CD14-positive monocyte (primary cell): ENCODE measurements at regions not wholly inside any gene's neighbourhood (a gene's known extent, or its start where the extent isn't known, plus 50 kb on each side); places are given as distances from the start of the nearest gene placed in this dataset.
"Not testable (repeated sequence)": the region's sequence is repeated elsewhere in the genome, so short reads cannot be mapped to it uniquely, and the experiment has no call there.

Source experiments
- DNase-seq, 3 donors: peaks; one replicate each; pipeline ENCODE4 v3.0.0-alpha.2; 2011 to 2022
- H2AFZ ChIP-seq: 2 replicates; pipeline ENCODE4 v1.6.0; 2012; ENCODE audit warnings: mild to moderate bottlenecking, low read depth, low read length, inconsistent platforms; ENCODE audit not compliant: insufficient read depth, poor library complexity, severe bottlenecking
- H3K27ac ChIP-seq, 2 donors: 1 replicate in 1 of 2; 2 replicates in 1 of 2; pipeline ENCODE4 v1.5.1; 2012 to 2013; ENCODE audit warnings: low read length in 2 of 2, control low read depth in 1 of 2, inconsistent platforms in 1 of 2, low read depth in 1 of 2, mild to moderate bottlenecking in 1 of 2
- H3K27me3 ChIP-seq, 2 donors: one replicate each; pipeline versions ENCODE4 v1.6.0 to v1.6.1; 2011 to 2013; ENCODE audit warnings: low read length in 2 of 2; ENCODE audit not compliant: control insufficient read depth in 2 of 2, insufficient read depth in 2 of 2
- H3K36me3 ChIP-seq, 2 donors: replicated peaks in 1 of 2; 1 replicate in 1 of 2; 2 replicates in 1 of 2; pipeline versions ENCODE4 v1.5.1 to v1.6.1; 2012 to 2013; ENCODE audit warnings: low read length in 2 of 2, control low read depth in 1 of 2, inconsistent platforms in 1 of 2, mild to moderate bottlenecking in 1 of 2; ENCODE audit not compliant: insufficient read depth in 2 of 2, control insufficient read depth in 1 of 2
- H3K4me1 ChIP-seq, 2 donors: 1 replicate in 1 of 2; 2 replicates in 1 of 2; pipeline versions ENCODE4 v1.5.1 to v1.6.1; 2012 to 2013; ENCODE audit warnings: low read length in 2 of 2, control low read depth in 1 of 2, inconsistent platforms in 1 of 2, mild to moderate bottlenecking in 1 of 2, moderate library complexity in 1 of 2; ENCODE audit not compliant: insufficient read depth in 2 of 2, control insufficient read depth in 1 of 2
- H3K4me2 ChIP-seq: replicated peaks from 2 replicates; pipeline ENCODE3; 2012; ENCODE audit warnings: low read length, moderate library complexity, mild to moderate bottlenecking; ENCODE audit not compliant: poor library complexity, severe bottlenecking; ENCODE audit errors: extremely low read depth
- H3K4me3 ChIP-seq, 3 experiments: fragments of 200-600 bp in 1 of 3; sonication (generic) in 1 of 3; replicated peaks in 1 of 3; 1 replicate in 2 of 3; 2 replicates in 1 of 3; pipeline ENCODE4 v1.5.1; 2011 to 2013; ENCODE audit warnings: low read length in 3 of 3, mild to moderate bottlenecking in 3 of 3, control low read depth in 2 of 3, low read depth in 2 of 3, inconsistent platforms in 1 of 3, moderate library complexity in 1 of 3
- H3K79me2 ChIP-seq: 2 replicates; pipeline ENCODE4 v1.6.0; 2012; ENCODE audit warnings: mild to moderate bottlenecking, control low read depth, inconsistent platforms, low read length, moderate library complexity; ENCODE audit not compliant: insufficient read depth
- H3K9ac ChIP-seq: 2 replicates; pipeline ENCODE4 v1.6.0; 2017; ENCODE audit warnings: low read length, mild to moderate bottlenecking; ENCODE audit not compliant: insufficient read depth, poor library complexity, severe bottlenecking
- H3K9me3 ChIP-seq, 2 donors: replicated peaks in 1 of 2; 1 replicate in 1 of 2; 2 replicates in 1 of 2; pipeline versions ENCODE4 v1.5.1 to v1.6.1; 2012 to 2013; ENCODE audit warnings: low read length in 2 of 2, control low read depth in 1 of 2; ENCODE audit not compliant: control insufficient read depth in 1 of 2, insufficient read depth in 1 of 2
- H4K20me1 ChIP-seq: 2 replicates; pipeline ENCODE4 v1.6.0; 2012; ENCODE audit warnings: mild to moderate bottlenecking, low read length, control low read depth, moderate library complexity; ENCODE audit not compliant: insufficient read depth
- H3K27ac Mint-ChIP-seq, 7 donors: one replicate each; pipeline ENCODE4 v1.8.0; 2020; ENCODE audit warnings: mild to moderate bottlenecking in 7 of 7, mixed read lengths in 7 of 7, moderate library complexity in 6 of 7, inconsistent platforms in 2 of 7
- H3K27me3 Mint-ChIP-seq, 3 donors: one replicate each; pipeline ENCODE4 v1.8.0; 2021 to 2022; ENCODE audit warnings: low read depth in 3 of 3, mild to moderate bottlenecking in 3 of 3, mixed read lengths in 3 of 3, moderate library complexity in 3 of 3, inconsistent platforms in 1 of 3
- H3K36me3 Mint-ChIP-seq, 2 donors: one replicate each; pipeline ENCODE4 v1.8.0; 2020; ENCODE audit warnings: mixed read lengths in 2 of 2, inconsistent platforms in 1 of 2, mild to moderate bottlenecking in 1 of 2
- H3K4me1 Mint-ChIP-seq: one replicate; pipeline ENCODE4 v1.8.0; 2020; ENCODE audit warnings: mild to moderate bottlenecking, mixed read lengths
- H3K4me3 Mint-ChIP-seq, 2 donors: one replicate each; pipeline ENCODE4 v1.8.0; 2020; ENCODE audit warnings: mild to moderate bottlenecking in 2 of 2, mixed read lengths in 2 of 2, moderate library complexity in 1 of 2
- H3K9me3 Mint-ChIP-seq, 7 donors: one replicate each; pipeline ENCODE4 v1.8.0; 2020 to 2022; ENCODE audit warnings: mixed read lengths in 7 of 7, mild to moderate bottlenecking in 6 of 7, moderate library complexity in 6 of 7, inconsistent platforms in 2 of 7
- WGBS: methylation state at CpG from one replicate; pipeline ENCODE4 v1.1.5; 2013; ENCODE audit warnings: missing lambda C conversion rate; ENCODE audit not compliant: insufficient coverage; 5-methylcytosine and 5-hydroxymethylcytosine counted together
- intact Hi-C, 2 donors: fragments of 100-400 bp; cut with micrococcal nuclease; formaldehyde crosslinking; loops; one replicate each; pipeline versions ENCODE4 v1.15.0 to v1.15.1; 2023
- TF ChIP-seq, protein P1 (sequence below): fragments of 200-600 bp; IDR thresholded peaks from one replicate; pipeline ENCODE4 v1.8.0; 2022; ENCODE audit warnings: antibody characterized with exemption, mild to moderate bottlenecking

DNA sequence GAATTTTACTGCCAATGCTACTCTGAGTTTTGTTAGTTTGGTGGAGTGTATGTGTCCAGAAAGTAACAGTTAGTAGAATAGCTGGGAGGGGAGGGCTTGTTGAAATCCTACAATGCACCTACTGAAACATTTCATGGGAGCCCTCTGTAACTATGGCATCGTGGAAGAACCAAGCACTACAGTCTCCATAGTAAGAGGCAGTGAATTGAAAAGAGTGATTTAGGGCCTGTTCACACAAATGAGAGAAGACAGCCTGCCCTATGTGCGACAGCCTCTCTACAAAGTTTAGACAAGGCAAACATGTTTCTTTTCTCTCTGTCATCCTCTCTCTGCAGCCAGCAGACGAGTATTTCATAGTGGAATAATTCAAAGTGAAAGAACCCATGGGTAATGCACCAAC is 676.6 kb downstream of the BRINP1 start:
- H4K20me1 ChIP-seq, result no peaks in the 10 kb centered on the region
- no peaks in the 10 kb centered on the region for H3K36me3 ChIP-seq
- H3K4me3 ChIP-seq, result no peak overlapping the region
- Mint-ChIP-seq H3K9me3 (peaks cover 0 to 12% (median 1%) of the 10 kb centered on the region in 7 donors), H3K27ac (no peak overlapping the region), H3K27me3 (no peaks in the 10 kb centered on the region), H3K4me1 (no peaks in the 10 kb centered on the region), H3K36me3 (no peaks in the 10 kb centered on the region), H3K4me3 (no peak overlapping the region)
- no peak overlapping the region for H3K27ac ChIP-seq
- intact Hi-C loops, result no loop called here
- WGBS, result 100% methylated on average over 1 of the region's 3 CpGs
- no peak overlapping the region for H2AFZ ChIP-seq
- TF ChIP-seq, protein P1, sequence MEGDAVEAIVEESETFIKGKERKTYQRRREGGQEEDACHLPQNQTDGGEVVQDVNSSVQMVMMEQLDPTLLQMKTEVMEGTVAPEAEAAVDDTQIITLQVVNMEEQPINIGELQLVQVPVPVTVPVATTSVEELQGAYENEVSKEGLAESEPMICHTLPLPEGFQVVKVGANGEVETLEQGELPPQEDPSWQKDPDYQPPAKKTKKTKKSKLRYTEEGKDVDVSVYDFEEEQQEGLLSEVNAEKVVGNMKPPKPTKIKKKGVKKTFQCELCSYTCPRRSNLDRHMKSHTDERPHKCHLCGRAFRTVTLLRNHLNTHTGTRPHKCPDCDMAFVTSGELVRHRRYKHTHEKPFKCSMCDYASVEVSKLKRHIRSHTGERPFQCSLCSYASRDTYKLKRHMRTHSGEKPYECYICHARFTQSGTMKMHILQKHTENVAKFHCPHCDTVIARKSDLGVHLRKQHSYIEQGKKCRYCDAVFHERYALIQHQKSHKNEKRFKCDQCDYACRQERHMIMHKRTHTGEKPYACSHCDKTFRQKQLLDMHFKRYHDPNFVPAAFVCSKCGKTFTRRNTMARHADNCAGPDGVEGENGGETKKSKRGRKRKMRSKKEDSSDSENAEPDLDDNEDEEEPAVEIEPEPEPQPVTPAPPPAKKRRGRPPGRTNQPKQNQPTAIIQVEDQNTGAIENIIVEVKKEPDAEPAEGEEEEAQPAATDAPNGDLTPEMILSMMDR, result no peak
- H3K9me3 ChIP-seq, result no peaks in the 10 kb centered on the region
- H3K4me1 ChIP-seq, result no peaks in the 10 kb centered on the region
- H3K79me2 ChIP-seq, result no peaks in the 10 kb centered on the region
- no peaks in the 10 kb centered on the region for H3K27me3 ChIP-seq
- DNase-seq, result no peak
- H3K9ac ChIP-seq, result no peak overlapping the region
- H3K4me2 ChIP-seq, result no peak overlapping the region

DNA sequence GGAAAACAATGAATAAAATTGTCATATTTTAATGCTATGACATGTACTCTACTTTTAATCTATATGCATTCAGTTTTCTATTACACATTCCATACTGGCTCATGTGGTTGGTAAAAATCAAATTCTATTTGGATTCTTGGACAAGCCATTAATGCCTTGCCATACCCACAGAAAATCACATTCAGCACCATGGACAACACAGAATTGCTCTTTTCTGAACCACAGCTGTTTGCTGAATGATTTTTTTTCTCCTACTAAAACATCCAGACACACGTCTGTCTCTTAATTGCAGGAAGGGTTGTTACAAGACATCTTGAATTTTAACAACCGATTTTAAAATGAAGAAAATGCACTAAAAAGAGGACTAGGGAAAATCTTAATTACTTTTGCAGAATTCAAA is 675.6 kb downstream of the BRINP1 start:
- H3K4me3 ChIP-seq, result no peak overlapping the region
- Mint-ChIP-seq H3K36me3 (no peaks in the 10 kb centered on the region), H3K4me3 (no peak overlapping the region), H3K27ac (no peak overlapping the region), H3K9me3 (peaks cover 0 to 10% (median 1%) of the 10 kb centered on the region in 7 donors), H3K27me3 (no peaks in the 10 kb centered on the region), H3K4me1 (no peaks in the 10 kb centered on the region)
- no peaks in the 10 kb centered on the region for H3K4me1 ChIP-seq
- H3K27ac ChIP-seq, result no peak overlapping the region
- no peaks in the 10 kb centered on the region for H4K20me1 ChIP-seq
- no peak for DNase-seq
- TF ChIP-seq, protein P1, result no peak
- intact Hi-C loops, result no loop called here
- no peak overlapping the region for H2AFZ ChIP-seq
- no peak overlapping the region for H3K9ac ChIP-seq
- H3K9me3 ChIP-seq, result no peaks in the 10 kb centered on the region
- no peaks in the 10 kb centered on the region for H3K27me3 ChIP-seq
- no peaks in the 10 kb centered on the region for H3K36me3 ChIP-seq
- no CpG with 5 or more reads among the region's 2 CpGs for WGBS
- no peak overlapping the region for H3K4me2 ChIP-seq
- H3K79me2 ChIP-seq, result no peaks in the 10 kb centered on the region

DNA sequence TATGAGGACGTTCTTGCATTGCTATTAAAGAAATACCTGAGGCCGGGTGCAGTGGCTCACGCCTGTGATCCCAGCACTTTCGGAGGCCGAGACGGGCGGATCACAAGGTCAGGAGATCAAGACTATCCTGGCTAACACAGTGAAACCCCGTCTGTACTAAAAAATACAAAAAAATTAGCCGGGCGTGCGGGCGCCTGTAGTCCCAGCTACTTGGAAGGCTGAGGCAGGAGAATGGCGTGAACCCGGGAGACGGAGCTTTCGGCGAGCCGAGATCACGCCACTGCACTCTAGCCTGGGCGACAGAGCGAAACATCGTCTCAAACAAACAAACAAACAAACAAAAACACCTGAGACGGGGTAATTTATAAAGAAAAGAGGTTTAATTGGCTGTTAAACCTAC is 674.0 kb downstream of the BRINP1 start:
- H3K9me3 ChIP-seq, intact Hi-C loops, H3K27ac ChIP-seq, H3K4me1 Mint-ChIP-seq, H3K4me1 ChIP-seq, H3K4me2 ChIP-seq, H2AFZ ChIP-seq, DNase-seq, H3K79me2 ChIP-seq, H4K20me1 ChIP-seq, H3K36me3 ChIP-seq, H3K27me3 ChIP-seq, H3K36me3 Mint-ChIP-seq, H3K27me3 Mint-ChIP-seq, H3K9ac ChIP-seq, H3K4me3 Mint-ChIP-seq, H3K4me3 ChIP-seq, H3K27ac Mint-ChIP-seq: not testable (repeated sequence)
- H3K9me3 Mint-ChIP-seq, result peaks cover 0 to 10% (median 1%) of the 10 kb centered on the region in 7 donors
- 86% methylated on average over 5 of the region's 23 CpGs for WGBS
